ENCODE measurements at regions not wholly inside any gene's neighbourhood (a gene's known extent, or its start where the extent isn't known, plus 50 kb on each side); places are given as distances from the start of the nearest gene placed in this dataset.

DNA sequence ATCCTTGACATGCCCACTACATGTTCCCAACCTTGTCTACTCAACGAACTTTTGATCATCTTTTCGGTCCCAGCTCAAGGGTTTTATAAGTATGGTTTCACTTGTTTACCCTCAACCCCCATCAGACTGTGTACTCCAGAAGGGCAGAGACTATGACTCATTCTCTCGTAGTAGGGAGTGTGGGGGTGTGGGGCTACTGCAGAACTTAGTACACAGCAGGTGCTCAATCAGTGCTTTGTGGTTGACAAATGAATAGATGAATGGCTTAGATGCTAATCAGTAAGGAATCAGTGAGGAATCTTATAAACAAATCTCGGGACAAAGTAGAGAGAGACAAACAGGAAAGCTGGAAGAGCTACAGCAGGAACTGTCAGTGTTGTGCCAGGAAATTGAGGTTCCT is 151.7 kb upstream of the PLET1 start:
- TF ChIP-seq, protein P1, sequence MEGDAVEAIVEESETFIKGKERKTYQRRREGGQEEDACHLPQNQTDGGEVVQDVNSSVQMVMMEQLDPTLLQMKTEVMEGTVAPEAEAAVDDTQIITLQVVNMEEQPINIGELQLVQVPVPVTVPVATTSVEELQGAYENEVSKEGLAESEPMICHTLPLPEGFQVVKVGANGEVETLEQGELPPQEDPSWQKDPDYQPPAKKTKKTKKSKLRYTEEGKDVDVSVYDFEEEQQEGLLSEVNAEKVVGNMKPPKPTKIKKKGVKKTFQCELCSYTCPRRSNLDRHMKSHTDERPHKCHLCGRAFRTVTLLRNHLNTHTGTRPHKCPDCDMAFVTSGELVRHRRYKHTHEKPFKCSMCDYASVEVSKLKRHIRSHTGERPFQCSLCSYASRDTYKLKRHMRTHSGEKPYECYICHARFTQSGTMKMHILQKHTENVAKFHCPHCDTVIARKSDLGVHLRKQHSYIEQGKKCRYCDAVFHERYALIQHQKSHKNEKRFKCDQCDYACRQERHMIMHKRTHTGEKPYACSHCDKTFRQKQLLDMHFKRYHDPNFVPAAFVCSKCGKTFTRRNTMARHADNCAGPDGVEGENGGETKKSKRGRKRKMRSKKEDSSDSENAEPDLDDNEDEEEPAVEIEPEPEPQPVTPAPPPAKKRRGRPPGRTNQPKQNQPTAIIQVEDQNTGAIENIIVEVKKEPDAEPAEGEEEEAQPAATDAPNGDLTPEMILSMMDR (IDR thresholded peaks at IDR 0.05), result no peak
- TF ChIP-seq POLR2A (IDR thresholded peaks at IDR 0.05) (no peak), EP300 (IDR thresholded peaks at IDR 0.05) (no peak)
